Ishikawa (cell line): ENCODE measurements at regions not wholly inside any gene's neighbourhood (a gene's known extent, or its start where the extent isn't known, plus 50 kb on each side); places are given as distances from the start of the nearest gene placed in this dataset.

Source experiments
- CEBPB ChIP-seq: IDR thresholded peaks from 2 replicates; pipeline ENCODE4 v1.6.1; 2012
- CREB1 ChIP-seq: IDR thresholded peaks from 2 replicates; pipeline ENCODE4 v1.6.1; 2012; ENCODE audit warnings: low read depth
- EGR1 ChIP-seq: IDR thresholded peaks from 2 replicates; pipeline ENCODE4 v1.6.1; 2012
- EP300 ChIP-seq: IDR thresholded peaks from 2 replicates; pipeline ENCODE4 v1.6.1; 2012; ENCODE audit warnings: borderline replicate concordance
- FOXM1 ChIP-seq: IDR thresholded peaks from 2 replicates; pipeline ENCODE4 v1.6.1; 2012; ENCODE audit warnings: low read depth, borderline replicate concordance
- MAX ChIP-seq: IDR thresholded peaks from 2 replicates; pipeline ENCODE4 v1.6.1; 2012
- NFIC ChIP-seq: IDR thresholded peaks from 2 replicates; pipeline ENCODE4 v1.6.1; 2012
- RAD21 ChIP-seq: IDR thresholded peaks from 2 replicates; pipeline ENCODE4 v1.6.1; 2012; ENCODE audit warnings: low read depth
- REST ChIP-seq: IDR thresholded peaks from 2 replicates; pipeline ENCODE4 v1.6.1; 2012; ENCODE audit warnings: low read depth, mild to moderate bottlenecking
- TAF1 ChIP-seq: IDR thresholded peaks from 2 replicates; pipeline ENCODE4 v1.6.1; 2012; ENCODE audit warnings: low read depth, mild to moderate bottlenecking
- TCF12 ChIP-seq: IDR thresholded peaks from 2 replicates; pipeline ENCODE4 v1.6.1; 2012; ENCODE audit warnings: low read depth
- TEAD4 ChIP-seq: IDR thresholded peaks from 2 replicates; pipeline ENCODE4 v1.6.1; 2012
- USF1 ChIP-seq: IDR thresholded peaks from 2 replicates; pipeline ENCODE4 v1.6.1; 2012
- YY1 ChIP-seq: IDR thresholded peaks from 2 replicates; pipeline ENCODE4 v1.6.1; 2012; ENCODE audit warnings: low read depth
- ZBTB7A ChIP-seq: IDR thresholded peaks from 2 replicates; pipeline ENCODE4 v1.6.1; 2012; ENCODE audit warnings: low read depth

- TF ChIP-seq USF1 (no peak), ZBTB7A (no peak), TCF12 (no peak)
These were observed 435.0 kb upstream of the NR2F2 start for GRCh38 chr15:95895508-95895907.

- TF ChIP-seq ZBTB7A (no peak), TCF12 (no peak), CEBPB (no peak), CREB1 (no peak), TAF1 (no peak), TEAD4 (no peak), RAD21 (no peak), NFIC (no peak), EP300 (no peak), EGR1 (no peak), YY1 (no peak), FOXM1 (no peak), REST (no peak), USF1 (no peak), MAX (no peak)
These were observed 432.8 kb upstream of the NR2F2 start for GRCh38 chr15:95897651-95898050.

GRCh38 chr15:95898761-95899160 lies 431.7 kb upstream of the NR2F2 start:
- TF ChIP-seq ZBTB7A: no peak
- TF ChIP-seq FOXM1: no peak
- no peak for TF ChIP-seq CEBPB
- no peak for TF ChIP-seq REST
- no peak for TF ChIP-seq TCF12
- TF ChIP-seq YY1: no peak
- TF ChIP-seq RAD21: no peak
- TF ChIP-seq EGR1: no peak
- TF ChIP-seq TAF1: no peak
- TF ChIP-seq USF1: no peak
- no peak for TF ChIP-seq NFIC
- TF ChIP-seq MAX: no peak
- TF ChIP-seq CREB1: no peak
- TF ChIP-seq TEAD4: no peak
- TF ChIP-seq EP300: no peak

- TF ChIP-seq FOXM1 (no peak), CEBPB (no peak), ZBTB7A (no peak), RAD21 (no peak), TAF1 (no peak), CREB1 (no peak), TCF12 (no peak), USF1 (no peak), REST (no peak), MAX (no peak), TEAD4 (no peak), EGR1 (no peak)
These were observed 429.2 kb upstream of the NR2F2 start for GRCh38 chr15:95901271-95901670.
